A549 (cell line): ENCODE measurements at regions not wholly inside any gene's neighbourhood (a gene's known extent, or its start where the extent isn't known, plus 50 kb on each side); places are given as distances from the start of the nearest gene placed in this dataset.

Experiments
- ATAC-seq, 2 experiments: fragments of 200-7000 bp in 1 of 2; fragments of >200 bp in 1 of 2; cut with Nextera tagmentation in 1 of 2; cut with Tn5 transposase in 1 of 2; 3 replicates each; pipeline versions ENCODE4 v1.8.0 to v1.9.1; 2018 to 2020; ENCODE audit warnings: mild to moderate bottlenecking in 1 of 2, moderate library complexity in 1 of 2
- CTCF ChIA-PET: fragments of 300-600 bp; sonication (Branson Sonifier 250); formaldehyde crosslinking; extraction: SDS; loops from one replicate; lab custom pipeline; 2021; ENCODE audit warnings: antibody characterized with exemption, inconsistent platforms; lab: Yijun Ruan, JAX
- POLR2A ChIA-PET: fragments of 350-600 bp; formaldehyde crosslinking; extraction: SDS; loops from one replicate; lab custom pipeline; 2021; ENCODE audit warnings: antibody characterized with exemption, inconsistent platforms; lab: Yijun Ruan, JAX
- DNase-seq, 2 experiments: peaks; one replicate each; pipeline versions ENCODE4 v3.0.0 to v3.0.0-alpha.2; 2011 to 2016; ENCODE audit warnings: low read depth in 1 of 2, low spot score in 1 of 2
- FAIRE-seq: peaks from 2 replicates; lab custom pipeline; 2011; peaks lifted over from hg19 to GRCh38; lab: Jason Lieb, UNC
- H3K27ac ChIP-seq, 2 experiments: fragments of >200 bp; sonication (Bioruptor Twin); formaldehyde crosslinking; 3 replicates each; pipeline ENCODE4 v1.5.1; 2016 to 2017
- H3K4me1 ChIP-seq: fragments of >200 bp; sonication (Bioruptor Twin); formaldehyde crosslinking; 3 replicates; pipeline ENCODE4 v1.6.1; 2016
- H3K4me2 ChIP-seq: fragments of >200 bp; sonication (Bioruptor Twin); formaldehyde crosslinking; 3 replicates; pipeline ENCODE4 v1.6.1; 2016
- H3K4me3 ChIP-seq: fragments of >200 bp; sonication (Bioruptor Twin); formaldehyde crosslinking; 3 replicates; pipeline ENCODE4 v1.5.1; 2016
- H3K9me3 ChIP-seq: fragments of >200 bp; sonication (Bioruptor Twin); formaldehyde crosslinking; 3 replicates; pipeline ENCODE4 v1.6.1; 2016
- BHLHE40 ChIP-seq: IDR thresholded peaks from 2 replicates; pipeline ENCODE4 v1.6.1; 2012; ENCODE audit warnings: low read depth, low read length, inconsistent platforms
- CEBPB ChIP-seq, 2 experiments: fragments of >200 bp in 1 of 2; sonication (Bioruptor Twin) in 1 of 2; formaldehyde crosslinking in 1 of 2; IDR thresholded peaks; 2 replicates each; pipeline ENCODE4 v1.6.1; 2012 to 2016
- CHD2 ChIP-seq: fragments of 150-350 bp; IDR thresholded peaks from 2 replicates; pipeline ENCODE4 v1.6.1; 2014; ENCODE audit warnings: low read length; ENCODE audit not compliant: partially characterized antibody
- CTCF ChIP-seq: fragments of >200 bp; sonication (Bioruptor Twin); formaldehyde crosslinking; IDR thresholded peaks from 3 replicates; pipeline ENCODE4 v1.5.1; 2016
- EHF ChIP-seq: fragments of 250-450 bp; sonication (Bioruptor Pico); IDR thresholded peaks from 2 replicates; pipeline ENCODE4 v1.5.0; 2020; ENCODE audit warnings: mild to moderate bottlenecking
- EHMT2 ChIP-seq: fragments of 200-600 bp; sonication (generic); IDR thresholded peaks from 2 replicates; pipeline ENCODE4 v1.6.1; 2016; ENCODE audit warnings: antibody characterized with exemption, low read depth, mild to moderate bottlenecking, moderate library complexity
- ESRRA ChIP-seq: fragments of 150-350 bp; IDR thresholded peaks from 2 replicates; pipeline ENCODE4 v1.6.1; 2014; ENCODE audit warnings: mild to moderate bottlenecking, low read length, borderline replicate concordance
- FOSB ChIP-seq: fragments of 250-450 bp; sonication (Bioruptor Pico); IDR thresholded peaks from 2 replicates; pipeline ENCODE4 v1.5.0; 2020; ENCODE audit warnings: mild to moderate bottlenecking, moderate library complexity
- FOSL2 ChIP-seq, 2 experiments: fragments of 450-650 bp in 1 of 2; fragments of >200 bp in 1 of 2; sonication (Bioruptor Twin) in 1 of 2; formaldehyde crosslinking; IDR thresholded peaks; 2 replicates each; pipeline versions ENCODE4 v1.5.0 to v1.6.1; 2016 to 2020; ENCODE audit warnings: mild to moderate bottlenecking in 1 of 2, moderate library complexity in 1 of 2
- FOXS1 ChIP-seq: fragments of 250-450 bp; sonication (Bioruptor Pico); IDR thresholded peaks from 2 replicates; pipeline ENCODE4 v1.5.0; 2020; ENCODE audit warnings: mild to moderate bottlenecking, moderate library complexity
- GATA3 ChIP-seq: IDR thresholded peaks from 2 replicates; pipeline ENCODE4 v1.6.1; 2012; ENCODE audit warnings: borderline replicate concordance
- HEYL ChIP-seq: fragments of 250-450 bp; sonication (Bioruptor Pico); IDR thresholded peaks from 2 replicates; pipeline ENCODE4 v1.8.0; 2021; ENCODE audit warnings: mild to moderate bottlenecking, moderate library complexity
- HOXB13 ChIP-seq: fragments of 250-450 bp; sonication (Bioruptor Pico); IDR thresholded peaks from 2 replicates; pipeline ENCODE4 v1.5.0; 2020; ENCODE audit warnings: low read depth, mild to moderate bottlenecking, moderate library complexity
- JUNB ChIP-seq: fragments of >200 bp; sonication (Bioruptor Twin); formaldehyde crosslinking; IDR thresholded peaks from 2 replicates; pipeline ENCODE4 v1.6.1; 2016
- MAFK ChIP-seq: fragments of 450-650 bp; IDR thresholded peaks from 2 replicates; pipeline ENCODE4 v1.6.1; 2014; ENCODE audit not compliant: partially characterized antibody
- MYC ChIP-seq: IDR thresholded peaks from 2 replicates; pipeline ENCODE4 v1.6.1; 2012; ENCODE audit warnings: mild to moderate bottlenecking, inconsistent platforms, low read length, improper control_type of control experiment, borderline replicate concordance
- PHF8 ChIP-seq: fragments of 200-600 bp; sonication (generic); IDR thresholded peaks from 2 replicates; pipeline ENCODE4 v1.6.1; 2016; ENCODE audit warnings: low read depth, mild to moderate bottlenecking, antibody characterized with exemption, moderate library complexity, borderline replicate concordance
- POLR2AphosphoS2 ChIP-seq: conservative IDR thresholded peaks from 2 replicates; pipeline ENCODE4 v1.6.1; 2012; ENCODE audit warnings: low read length, improper control_type of control experiment, inconsistent platforms
- RFX5 ChIP-seq: fragments of 450-650 bp; IDR thresholded peaks from 2 replicates; pipeline ENCODE4 v1.7.1; 2014; ENCODE audit warnings: antibody characterized with exemption, mild to moderate bottlenecking, moderate library complexity
- TFCP2L1 ChIP-seq: fragments of 250-450 bp; sonication (Bioruptor Pico); IDR thresholded peaks from 2 replicates; pipeline ENCODE4 v1.5.0; 2021; ENCODE audit warnings: mild to moderate bottlenecking
- TP53 ChIP-seq: fragments of 250-450 bp; sonication (Bioruptor Pico); IDR thresholded peaks from 2 replicates; pipeline ENCODE4 v1.5.0; 2021; ENCODE audit warnings: mild to moderate bottlenecking, moderate library complexity
- ZC3H11A ChIP-seq: fragments of 450-650 bp; IDR thresholded peaks from 2 replicates; pipeline ENCODE4 v1.6.1; 2014; ENCODE audit warnings: antibody characterized with exemption, mild to moderate bottlenecking
- ZFP36 ChIP-seq: fragments of 450-650 bp; IDR thresholded peaks from 2 replicates; pipeline ENCODE4 v1.6.1; 2014; ENCODE audit warnings: borderline replicate concordance; ENCODE audit not compliant: partially characterized antibody
- ZNF302 ChIP-seq: fragments of 250-450 bp; sonication (Bioruptor Pico); IDR thresholded peaks from 2 replicates; pipeline ENCODE4 v1.9.0; 2021; ENCODE audit warnings: inconsistent platforms, mild to moderate bottlenecking, moderate library complexity
- ZSCAN20 ChIP-seq: fragments of 250-450 bp; sonication (Bioruptor Pico); IDR thresholded peaks from 2 replicates; pipeline ENCODE4 v1.8.0; 2022; ENCODE audit warnings: mild to moderate bottlenecking, moderate library complexity
- WGBS: methylation state at CpG from one replicate; pipeline ENCODE4 v1.1.6; 2017; ENCODE audit errors: missing lambda C conversion rate; 5-methylcytosine and 5-hydroxymethylcytosine counted together
- TF ChIP-seq, protein P1 (sequence below): fragments of 150-350 bp; IDR thresholded peaks from 2 replicates; pipeline ENCODE4 v1.6.1; 2014; ENCODE audit warnings: low read depth, mild to moderate bottlenecking, low read length
- TF ChIP-seq, protein P2 (sequence below): fragments of >200 bp; sonication (Bioruptor Twin); formaldehyde crosslinking; IDR thresholded peaks from 2 replicates; pipeline ENCODE4 v1.6.1; 2016
- TF ChIP-seq, protein P3 (sequence below): fragments of 250-450 bp; sonication (Bioruptor Pico); IDR thresholded peaks from 2 replicates; pipeline ENCODE4 v1.5.0; 2021; ENCODE audit warnings: mild to moderate bottlenecking, moderate library complexity, borderline replicate concordance

DNA sequence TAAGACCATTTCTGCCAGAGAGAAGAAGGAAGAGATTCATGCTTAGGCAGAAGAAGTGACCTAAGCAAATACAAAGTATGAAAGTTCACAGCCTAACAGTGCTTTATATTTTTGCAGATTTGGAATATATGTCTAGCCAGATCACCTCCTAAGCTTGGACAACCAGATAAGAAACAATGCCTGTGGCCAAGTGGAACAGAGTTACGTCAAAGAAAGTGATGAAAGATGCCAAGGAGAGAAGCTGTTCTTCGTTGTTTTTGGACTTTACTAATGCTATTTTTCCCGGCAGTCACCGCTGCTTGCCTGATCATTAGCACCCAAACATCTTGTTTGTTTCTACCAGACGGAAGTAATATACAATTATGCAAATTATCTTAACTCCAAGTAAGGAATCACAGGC is 489.2 kb upstream of the C1orf87 start:
- no peak for DNase-seq
- ATAC-seq: no peak
- no peak for FAIRE-seq
- CTCF ChIA-PET: no interaction called here
- WGBS: 14% methylated on average over 5 of the region's 5 CpGs
- Histone ChIP-seq H3K4me2 (no peak overlapping the region), H3K4me3 (no peak overlapping the region), H3K4me1 (no peaks in the 10 kb centered on the region), H3K27ac (no peak overlapping the region), H3K9me3 (no peaks in the 10 kb centered on the region)
- POLR2A ChIA-PET: no interaction called here
- no peak for TF ChIP-seq EHF (CRISPR knock-in tag)
- TF ChIP-seq GATA3: no peak
- TF ChIP-seq BHLHE40: no peak

GRCh38 chr1:60560701-60561100 is 487.1 kb upstream of the C1orf87 start:
- Histone ChIP-seq H3K4me3 (no peak overlapping the region), H3K27ac (no peak overlapping the region), H3K4me2 (no peak overlapping the region), H3K9me3 (no peaks in the 10 kb centered on the region), H3K4me1 (no peaks in the 10 kb centered on the region)
- POLR2A ChIA-PET: no interaction called here
- ATAC-seq (no peak), DNase-seq (no peak), FAIRE-seq (no peak)
- CTCF ChIA-PET: no interaction called here
- WGBS: 64% methylated on average over 3 of the region's 3 CpGs
- TF ChIP-seq, protein P1, sequence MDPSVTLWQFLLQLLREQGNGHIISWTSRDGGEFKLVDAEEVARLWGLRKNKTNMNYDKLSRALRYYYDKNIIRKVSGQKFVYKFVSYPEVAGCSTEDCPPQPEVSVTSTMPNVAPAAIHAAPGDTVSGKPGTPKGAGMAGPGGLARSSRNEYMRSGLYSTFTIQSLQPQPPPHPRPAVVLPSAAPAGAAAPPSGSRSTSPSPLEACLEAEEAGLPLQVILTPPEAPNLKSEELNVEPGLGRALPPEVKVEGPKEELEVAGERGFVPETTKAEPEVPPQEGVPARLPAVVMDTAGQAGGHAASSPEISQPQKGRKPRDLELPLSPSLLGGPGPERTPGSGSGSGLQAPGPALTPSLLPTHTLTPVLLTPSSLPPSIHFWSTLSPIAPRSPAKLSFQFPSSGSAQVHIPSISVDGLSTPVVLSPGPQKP: no peak
- TF ChIP-seq FOSB (no peak), HEYL (CRISPR knock-in tag) (no peak), CHD2 (no peak)
- TF ChIP-seq, protein P2, sequence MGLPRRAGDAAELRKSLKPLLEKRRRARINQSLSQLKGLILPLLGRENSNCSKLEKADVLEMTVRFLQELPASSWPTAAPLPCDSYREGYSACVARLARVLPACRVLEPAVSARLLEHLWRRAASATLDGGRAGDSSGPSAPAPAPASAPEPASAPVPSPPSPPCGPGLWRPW: no peak

DNA sequence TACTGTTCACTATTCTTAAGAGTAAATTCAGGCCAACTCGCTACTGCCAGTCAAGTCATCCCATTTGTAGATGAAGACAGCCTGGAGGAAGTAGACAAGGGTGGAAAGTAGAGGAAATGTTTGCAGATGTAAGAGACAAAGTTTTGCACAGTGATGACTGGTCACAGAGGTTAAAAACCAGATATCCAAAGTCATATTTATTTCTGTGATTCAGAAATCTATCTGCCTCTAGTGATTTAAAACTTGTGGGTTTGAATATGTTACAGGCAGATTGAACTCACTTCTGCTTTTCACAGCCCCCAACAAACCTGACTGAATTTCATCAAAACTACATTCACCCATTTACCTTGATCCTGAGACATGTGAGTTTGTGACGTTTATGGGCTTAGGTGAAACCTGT is 484.7 kb upstream of the C1orf87 start:
- no peak for ATAC-seq
- no peaks in the 10 kb centered on the region for H3K4me1 ChIP-seq
- TF ChIP-seq BHLHE40 (no peak), JUNB (no peak), ZC3H11A (no peak), CTCF (no peak), ZSCAN20 (CRISPR knock-in tag) (no peak), POLR2AphosphoS2 (no peak), MAFK (no peak), RFX5 (no peak), TP53 (CRISPR knock-in tag) (no peak)
- TF ChIP-seq, all 56 proteins: peak for 0
- no peak for FAIRE-seq
- H3K4me2 ChIP-seq: no peak overlapping the region
- ChIA-PET CTCF (no interaction called here), POLR2A (no interaction called here)
- no peak for DNase-seq
- H3K9me3 ChIP-seq: no peaks in the 10 kb centered on the region
- no peak overlapping the region for H3K27ac ChIP-seq
- no peak overlapping the region for H3K4me3 ChIP-seq
- 0% methylated on average over 2 of the region's 2 CpGs for WGBS

GRCh38 chr1:60553730-60554129 is 480.2 kb upstream of the C1orf87 start:
- no peak for TF ChIP-seq FOSB
- no peak for TF ChIP-seq ZSCAN20 (CRISPR knock-in tag)
- no peak for TF ChIP-seq ESRRA
- TF ChIP-seq CEBPB (IDR thresholded peaks at IDR 0.05): no peak
- TF ChIP-seq, protein P3, sequence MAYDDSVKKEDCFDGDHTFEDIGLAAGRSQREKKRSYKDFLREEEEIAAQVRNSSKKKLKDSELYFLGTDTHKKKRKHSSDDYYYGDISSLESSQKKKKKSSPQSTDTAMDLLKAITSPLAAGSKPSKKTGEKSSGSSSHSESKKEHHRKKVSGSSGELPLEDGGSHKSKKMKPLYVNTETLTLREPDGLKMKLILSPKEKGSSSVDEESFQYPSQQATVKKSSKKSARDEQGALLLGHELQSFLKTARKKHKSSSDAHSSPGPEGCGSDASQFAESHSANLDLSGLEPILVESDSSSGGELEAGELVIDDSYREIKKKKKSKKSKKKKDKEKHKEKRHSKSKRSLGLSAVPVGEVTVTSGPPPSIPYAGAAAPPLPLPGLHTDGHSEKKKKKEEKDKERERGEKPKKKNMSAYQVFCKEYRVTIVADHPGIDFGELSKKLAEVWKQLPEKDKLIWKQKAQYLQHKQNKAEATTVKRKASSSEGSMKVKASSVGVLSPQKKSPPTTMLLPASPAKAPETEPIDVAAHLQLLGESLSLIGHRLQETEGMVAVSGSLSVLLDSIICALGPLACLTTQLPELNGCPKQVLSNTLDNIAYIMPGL (CRISPR knock-in tag): no peak
- TF ChIP-seq TFCP2L1: no peak
- no peak for TF ChIP-seq ZNF302 (CRISPR knock-in tag)
- no peak for TF ChIP-seq TP53 (CRISPR knock-in tag)
- TF ChIP-seq MYC: no peak
- no peak for TF ChIP-seq EHMT2
- TF ChIP-seq PHF8: no peak
- TF ChIP-seq BHLHE40: no peak
- TF ChIP-seq ZFP36: no peak
- no peak for TF ChIP-seq HEYL (CRISPR knock-in tag)
- TF ChIP-seq HOXB13 (CRISPR knock-in tag): no peak
- TF ChIP-seq FOSL2 (IDR thresholded peaks at IDR 0.05): no peak
- no peak for TF ChIP-seq FOSL2 (CRISPR knock-in tag; IDR thresholded peaks at IDR 0.05)
- TF ChIP-seq FOXS1 (CRISPR knock-in tag): no peak
- WGBS: 29% methylated on average over 2 of the region's 2 CpGs
- H3K27ac ChIP-seq: no peak overlapping the region
- DNase-seq (no peak), ATAC-seq (no peak), FAIRE-seq (no peak)
- POLR2A ChIA-PET: no interaction called here
- CTCF ChIA-PET: no interaction called here
- H3K9me3 ChIP-seq: no peaks in the 10 kb centered on the region
- H3K4me1 ChIP-seq: no peaks in the 10 kb centered on the region
- no peak overlapping the region for H3K4me2 ChIP-seq
- H3K4me3 ChIP-seq: no peak overlapping the region
